Mammary epithelial cell (primary cell): ENCODE measurements at regions not wholly inside any gene's neighbourhood (a gene's known extent, or its start where the extent isn't known, plus 50 kb on each side); places are given as distances from the start of the nearest gene placed in this dataset.

ENCODE experiments used
- CTCF ChIP-seq, 2 donors: IDR thresholded peaks in 1 of 2; conservative IDR thresholded peaks in 1 of 2; 2 replicates each; pipeline ENCODE4 v1.5.1; 2011 to 2012; ENCODE audit warnings: inconsistent platforms in 2 of 2, low read length in 2 of 2, mild to moderate bottlenecking in 2 of 2, control low read depth in 1 of 2, low read depth in 1 of 2; ENCODE audit not compliant: insufficient read depth in 1 of 2; ENCODE audit errors: extremely low read depth in 1 of 2
- EZH2 ChIP-seq: IDR thresholded peaks from 2 replicates; pipeline ENCODE4 v1.6.1; 2012; ENCODE audit warnings: low read length, inconsistent platforms, borderline replicate concordance

- no peak for TF ChIP-seq CTCF (conservative IDR thresholded peaks at IDR 0.05 in 1 of 2, IDR thresholded peaks at IDR 0.05 in 1 of 2; ENCODE audit: extremely low read depth in 1 of 2, insufficient read depth in 1 of 2, low read depth in 1 of 2, low read length in 2 of 2)
- TF ChIP-seq EZH2, result no peak
These were observed 193.5 kb upstream of the EDIL3 start for GRCh38 chr5:84578226-84578625.
